ENCODE measurements at regions not wholly inside any gene's neighbourhood (a gene's known extent, or its start where the extent isn't known, plus 50 kb on each side); places are given as distances from the start of the nearest gene placed in this dataset.

- TF ChIP-seq CTCF (IDR thresholded peaks at IDR 0.05; ENCODE audit: insufficient read depth, low read length, missing control alignments), result no peak
- ChIA-PET POLR2A (no interaction called here), CTCF (interaction anchor here (14.1 kb wide), 1 partner anchor 323 kb away, joined by 477 read pairs; no protein-coding TSS in a partner anchor)
- no peak overlapping the region for H3K4me3 ChIP-seq (ENCODE audit: low read depth, low read length)
- no peak for DNase-seq (ENCODE audit: low read depth, low spot score)
Observed at GRCh38 chr5:152146566-152146965, 221.9 kb upstream of the GLRA1 start.

GRCh38 chr5:152144556-152144955, 219.9 kb upstream of the GLRA1 start:
- no peak for DNase-seq (ENCODE audit: low read depth, low spot score)
- ChIA-PET CTCF (interaction anchor here (1.0 to 14.1 kb wide), 4 partner anchors 24 to 370 kb away, joined by 4 to 477 read pairs (median 6); no protein-coding TSS in a partner anchor), POLR2A (no interaction called here)
- TF ChIP-seq CTCF (IDR thresholded peaks at IDR 0.05; ENCODE audit: insufficient read depth, low read length, missing control alignments), result no peak
- no peak overlapping the region for H3K4me3 ChIP-seq (ENCODE audit: low read depth, low read length)

GRCh38 chr5:152144030-152144429, 219.4 kb upstream of the GLRA1 start:
- H3K4me3 ChIP-seq (ENCODE audit: low read depth, low read length), result no peak overlapping the region
- no peak for DNase-seq (ENCODE audit: low read depth, low spot score)
- TF ChIP-seq CTCF (IDR thresholded peaks at IDR 0.05; ENCODE audit: insufficient read depth, low read length, missing control alignments), result no peak
- POLR2A ChIA-PET, result no interaction called here
- CTCF ChIA-PET, result interaction anchor here (1.0 to 14.1 kb wide), 8 partner anchors 24 to 1821 kb away, joined by 3 to 477 read pairs (median 4); no protein-coding TSS in a partner anchor

- peak; percentile 2 for DNase-seq (ENCODE audit: low read depth, low spot score)
- CTCF ChIA-PET, result interaction anchor here (0.6 to 14.1 kb wide), 22 partner anchors 9 to 1822 kb away, joined by 3 to 477 read pairs (median 4); no protein-coding TSS in a partner anchor
- TF ChIP-seq CTCF (IDR thresholded peaks at IDR 0.05; ENCODE audit: insufficient read depth, low read length, missing control alignments), result peak; percentile 84
- H3K4me3 ChIP-seq (ENCODE audit: low read depth, low read length), result no peak overlapping the region
- POLR2A ChIA-PET, result no interaction called here
Observed at GRCh38 chr5:152142840-152143469, 218.3 kb upstream of the GLRA1 start.

GRCh38 chr5:152140347-152140746, 215.7 kb upstream of the GLRA1 start:
- CTCF ChIA-PET, result interaction anchor here (1.2 to 14.1 kb wide), 2 partner anchors 18 to 317 kb away, joined by 3 to 477 read pairs; no protein-coding TSS in a partner anchor
- TF ChIP-seq CTCF (IDR thresholded peaks at IDR 0.05; ENCODE audit: insufficient read depth, low read length, missing control alignments), result no peak
- H3K4me3 ChIP-seq (ENCODE audit: low read depth, low read length), result no peak overlapping the region
- DNase-seq (ENCODE audit: low read depth, low spot score), result no peak
- POLR2A ChIA-PET, result no interaction called here

GRCh38 chr5:152137063-152137462, 212.4 kb upstream of the GLRA1 start:
- H3K4me3 ChIP-seq (ENCODE audit: low read depth, low read length), result no peak overlapping the region
- no peak for TF ChIP-seq CTCF (IDR thresholded peaks at IDR 0.05; ENCODE audit: insufficient read depth, low read length, missing control alignments)
- POLR2A ChIA-PET, result no interaction called here
- no peak for DNase-seq (ENCODE audit: low read depth, low spot score)
- CTCF ChIA-PET, result interaction anchor here (14.1 kb wide), 1 partner anchor 313 kb away, joined by 477 read pairs; no protein-coding TSS in a partner anchor
